Stimulated activated CD4-positive, alpha-beta T cell treated with anti-CD3 and anti-CD28 coated beads, Interleukin-1b, Interleukin-23, amount 100 ng/mL, for 1 hour (primary cell): ENCODE measurements at regions not wholly inside any gene's neighbourhood (a gene's known extent, or its start where the extent isn't known, plus 50 kb on each side); places are given as distances from the start of the nearest gene placed in this dataset.

Experiments
- DNase-seq, 2 donors: peaks; one replicate each; pipeline ENCODE4 v3.0.0-alpha.2; 2020; ENCODE audit warnings: low read depth in 2 of 2

DNA sequence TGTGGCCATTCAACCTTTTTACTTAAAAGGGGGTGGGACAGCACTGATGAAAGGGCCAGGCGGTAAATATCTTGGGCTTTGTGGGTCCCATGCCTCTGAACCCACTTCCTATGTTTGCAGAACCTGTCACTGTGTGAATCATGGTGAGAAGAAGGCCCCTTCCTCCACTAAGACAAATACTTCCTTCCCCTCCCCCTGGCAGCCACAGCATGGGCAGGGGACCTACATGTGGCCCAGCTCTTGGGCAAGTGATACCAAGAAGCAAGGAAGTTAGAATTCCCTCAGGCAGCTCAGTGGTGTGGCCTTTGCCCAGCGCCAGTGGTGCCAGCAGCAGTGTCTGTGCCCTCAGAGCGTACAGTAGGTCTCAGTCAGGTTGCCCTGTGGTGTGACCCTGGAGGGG lies 168.6 kb downstream of the TRIM33 start:
- DNase-seq, result no peak

DNA sequence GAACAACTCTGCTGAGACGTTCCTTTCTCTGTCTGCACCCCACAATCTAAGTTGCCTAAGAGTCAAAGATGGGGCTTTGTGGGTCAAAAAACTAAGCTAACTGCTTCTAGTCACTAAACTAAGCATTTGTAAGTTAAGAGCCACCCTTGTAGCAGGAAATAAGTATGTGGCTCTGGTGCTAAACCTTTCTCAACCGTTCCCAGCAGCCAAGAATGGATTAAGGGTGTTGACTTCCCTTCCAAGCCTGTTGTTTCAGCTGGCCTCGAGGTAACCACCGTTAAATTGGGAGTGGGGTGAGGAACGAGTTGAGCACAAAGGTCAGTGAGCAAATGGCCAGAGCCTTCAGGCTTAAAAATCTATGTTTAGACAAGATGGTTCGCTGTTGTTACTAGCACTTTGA lies 169.1 kb downstream of the TRIM33 start:
- DNase-seq, result no peak

DNA sequence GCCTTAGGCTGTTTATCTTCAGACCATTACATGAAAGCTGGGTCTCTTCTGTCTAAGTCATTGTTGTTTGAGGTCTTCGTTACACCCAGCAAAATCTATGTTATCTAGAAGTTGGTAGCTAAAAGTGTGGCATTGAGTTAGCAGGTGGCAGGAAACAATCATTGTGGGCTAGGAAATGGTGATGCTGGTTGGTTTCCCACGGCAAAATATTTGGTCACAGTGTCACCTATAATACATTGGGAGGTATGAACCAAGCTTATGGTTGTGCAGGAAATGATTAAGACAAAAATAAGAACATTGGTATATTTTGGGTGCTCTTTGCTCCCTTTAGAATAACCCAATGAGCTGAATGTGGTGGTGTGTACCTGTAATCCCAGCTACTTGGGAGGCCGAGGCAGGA lies 169.7 kb downstream of the TRIM33 start:
- no peak for DNase-seq

DNA sequence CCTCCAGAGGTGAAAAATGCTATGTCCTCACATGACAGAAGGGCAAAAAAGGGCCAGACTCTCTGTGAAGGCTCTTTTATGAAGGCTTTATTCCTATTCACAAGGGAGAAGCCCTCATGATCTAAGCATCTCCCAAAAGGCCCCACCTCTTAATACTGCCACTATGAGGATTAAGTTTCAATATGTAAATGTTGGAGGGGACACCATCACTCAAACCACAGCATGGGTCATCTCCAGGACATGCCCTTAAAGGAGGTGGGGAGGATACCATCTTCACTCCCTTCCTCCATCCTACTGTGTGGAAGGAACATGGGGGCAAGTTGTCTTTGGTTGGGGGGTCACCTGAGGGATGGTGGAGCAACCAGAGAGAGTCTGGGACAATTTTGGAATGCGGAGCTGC lies 170.1 kb downstream of the TRIM33 start:
- no peak for DNase-seq

DNA sequence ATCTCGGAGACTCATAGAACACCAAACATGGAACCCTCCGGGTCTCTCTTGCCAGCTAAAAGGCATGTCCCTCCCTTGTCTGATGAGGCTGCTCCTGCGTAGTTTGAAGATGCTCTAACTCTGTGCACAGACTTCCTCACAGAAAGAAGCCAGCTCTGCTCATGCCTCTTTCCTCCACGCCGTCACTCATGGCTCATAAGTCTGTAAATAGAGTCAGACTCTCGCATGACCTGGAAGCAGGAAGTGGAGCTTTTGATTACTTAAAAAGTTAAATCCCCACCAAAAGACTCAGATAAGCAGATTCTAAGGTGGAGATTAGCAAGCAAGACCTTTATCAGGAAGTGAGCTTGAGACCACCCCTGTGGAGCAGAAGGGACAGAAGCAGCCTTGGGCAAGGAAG lies 171.6 kb downstream of the TRIM33 start:
- DNase-seq, result no peak

DNA sequence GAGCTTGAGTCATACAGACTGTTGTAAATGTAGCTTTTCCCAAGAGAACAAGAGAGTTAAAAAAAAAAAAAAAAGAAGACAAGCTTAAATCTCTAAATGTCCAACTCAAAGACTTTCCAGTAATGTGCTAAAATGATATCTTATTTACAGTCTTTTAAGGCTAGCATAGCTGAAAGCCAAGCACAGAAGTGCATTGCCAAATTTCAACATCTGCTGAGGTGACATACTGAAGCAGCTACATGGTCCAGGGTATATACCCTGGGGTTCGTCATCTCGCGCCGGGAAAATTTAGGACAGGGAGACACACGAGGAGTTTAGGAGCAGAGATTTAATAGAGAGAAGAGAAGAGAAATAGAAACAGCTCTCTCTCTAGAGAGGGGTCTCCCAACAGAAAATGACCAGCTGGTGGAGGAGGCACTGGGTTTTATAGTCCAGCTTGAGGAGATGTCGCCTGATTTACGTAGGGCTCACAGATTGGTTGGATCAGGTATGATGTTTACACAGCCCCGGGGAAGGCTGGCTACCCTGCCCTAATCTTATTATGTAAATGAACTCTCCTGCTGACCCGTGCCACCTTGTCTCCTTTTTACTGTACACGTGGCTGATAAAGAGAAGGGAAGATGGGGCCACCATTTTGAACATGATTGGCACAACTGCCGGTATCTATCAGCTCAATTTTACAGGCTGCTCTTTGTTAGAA lies 172.7 kb downstream of the TRIM33 start:
- DNase-seq, result no peak

DNA sequence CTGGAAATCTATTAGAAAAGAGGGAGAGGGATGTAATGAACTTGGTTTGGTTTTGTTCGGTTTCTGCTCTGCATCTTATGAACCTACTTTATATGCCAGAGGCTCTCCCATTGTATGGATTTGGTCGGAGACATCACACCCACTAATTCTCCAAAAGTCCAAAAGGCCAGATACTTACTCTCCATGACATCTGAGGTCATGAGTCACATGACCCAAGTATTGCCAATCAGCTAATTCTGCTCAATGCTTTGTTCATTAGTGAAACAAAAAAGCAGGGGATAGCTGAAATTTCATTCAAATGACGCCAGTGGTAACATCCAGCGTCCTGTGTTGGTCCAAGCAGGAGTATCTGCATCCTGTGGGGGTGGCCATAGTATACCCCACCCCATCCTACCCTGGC lies 173.6 kb downstream of the TRIM33 start:
- no peak for DNase-seq

DNA sequence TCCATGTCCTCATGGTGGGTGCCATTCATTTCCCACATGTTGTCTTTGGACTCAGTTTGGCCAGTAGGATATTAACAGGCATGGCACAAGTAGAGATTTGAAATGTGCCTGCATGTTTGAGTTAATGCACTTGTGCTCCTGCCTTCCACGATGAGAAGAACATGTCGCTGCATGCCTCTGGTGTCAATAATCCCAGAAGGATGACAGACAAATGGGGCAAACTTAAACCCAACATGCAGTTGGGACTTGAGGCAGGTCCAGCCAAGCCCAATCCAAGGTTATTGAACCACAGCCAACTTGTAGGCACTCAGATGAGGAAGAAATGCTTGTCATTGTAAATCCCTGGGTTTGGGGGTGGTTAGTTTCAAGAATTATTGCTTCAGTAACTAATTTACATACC lies 174.6 kb downstream of the TRIM33 start:
- DNase-seq, result no peak

DNA sequence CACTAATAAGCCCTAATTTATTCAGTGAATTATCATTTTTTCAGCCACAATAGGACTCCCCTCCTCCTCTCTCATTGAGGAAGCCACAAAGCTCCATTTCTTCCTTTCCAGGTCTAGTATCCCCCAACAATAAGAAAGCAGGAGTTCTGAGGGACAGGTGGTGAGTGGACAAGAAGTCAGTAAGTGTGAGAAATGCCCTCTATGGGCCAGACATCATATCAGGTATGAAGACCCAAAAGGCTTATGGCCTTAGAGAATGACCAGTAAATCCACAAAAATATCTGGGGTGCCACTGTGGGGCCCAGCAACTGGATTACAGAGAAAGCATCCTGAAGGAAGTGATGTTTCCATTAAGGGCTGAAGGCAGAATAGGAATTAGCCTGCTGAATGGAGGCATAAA lies 175.7 kb downstream of the TRIM33 start:
- DNase-seq, result no peak

DNA sequence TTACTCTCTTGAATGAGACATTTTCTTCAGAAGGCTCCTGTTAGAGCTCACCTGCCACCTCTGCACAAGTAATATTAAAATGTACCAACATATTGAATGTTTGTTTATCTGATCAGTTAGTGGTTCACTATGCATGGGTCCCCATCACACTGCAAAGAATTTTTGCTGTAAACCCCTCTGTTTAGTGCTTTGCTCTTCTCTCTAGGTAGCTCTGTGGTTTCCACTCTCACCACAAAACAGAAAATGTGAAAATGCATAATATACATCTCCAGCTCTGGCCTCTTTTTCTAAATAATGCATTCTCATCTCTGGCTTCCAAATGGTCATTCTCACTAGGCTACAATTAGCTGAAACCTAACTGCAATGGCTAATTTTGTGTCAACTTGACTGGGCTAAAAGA lies 176.7 kb downstream of the TRIM33 start:
- no peak for DNase-seq

DNA sequence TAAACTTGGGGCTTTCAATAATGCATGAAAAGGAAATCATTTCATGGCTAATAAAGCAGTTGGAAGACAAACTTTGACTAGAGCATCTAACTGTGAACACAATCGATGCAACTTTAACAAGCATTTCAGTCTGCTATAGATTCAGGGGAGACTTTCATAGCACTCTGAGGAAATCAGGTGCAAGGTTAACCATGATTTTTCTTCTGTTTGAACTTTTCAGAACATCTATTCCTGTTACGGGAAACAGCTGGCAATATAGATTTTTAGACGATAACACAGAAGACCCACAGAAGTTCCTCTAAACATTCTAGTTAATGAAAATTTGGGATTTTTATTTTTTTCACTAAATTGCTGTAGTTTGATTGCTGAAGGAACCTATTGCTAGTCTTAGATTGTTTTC lies 177.3 kb downstream of the TRIM33 start:
- no peak for DNase-seq

DNA sequence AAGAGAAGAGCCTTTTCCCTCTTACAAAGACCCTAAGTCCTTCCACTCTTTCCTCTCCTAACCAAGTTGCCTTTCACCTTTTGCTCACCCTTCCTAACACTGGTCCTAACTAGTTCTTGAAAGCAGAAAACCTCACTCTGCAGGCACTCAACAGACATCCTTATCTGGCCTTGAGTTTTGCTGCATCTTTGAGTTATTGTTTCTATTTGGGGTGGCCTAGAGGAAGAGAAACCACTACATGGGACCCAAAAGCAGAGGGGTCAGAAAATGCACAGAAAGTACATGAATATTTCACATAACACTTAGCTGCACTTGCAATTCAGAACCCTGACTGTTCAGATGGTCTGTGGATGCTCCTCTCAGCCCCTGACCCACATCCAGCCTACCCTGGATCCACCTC lies 178.3 kb upstream of the SYT6 start:
- DNase-seq, result no peak

DNA sequence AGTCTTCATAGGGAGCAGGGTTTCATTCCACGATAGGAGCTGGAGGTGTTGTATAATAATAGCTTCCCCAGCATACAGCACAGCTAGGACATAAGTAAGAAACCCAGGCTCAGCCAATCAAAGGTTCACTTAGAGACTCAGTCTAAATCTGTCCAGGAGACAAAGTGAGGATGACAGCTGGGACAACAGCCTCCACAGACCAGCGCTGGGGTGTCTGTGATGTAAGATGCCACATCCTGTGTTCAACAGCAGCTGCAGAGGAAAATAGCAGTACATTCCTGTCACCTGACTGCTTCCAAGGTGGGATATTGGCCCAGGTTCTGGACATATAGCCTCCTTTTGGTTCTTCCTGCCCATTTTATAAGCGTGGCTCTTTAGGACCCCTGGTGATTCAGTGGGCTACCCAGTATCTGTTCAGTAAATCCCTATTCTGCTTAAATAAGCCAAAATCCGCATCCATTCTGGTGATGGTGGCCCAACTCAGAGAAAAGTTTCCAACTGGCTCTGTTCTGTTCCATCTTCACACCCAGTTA lies 176.8 kb upstream of the SYT6 start:
- no peak for DNase-seq

DNA sequence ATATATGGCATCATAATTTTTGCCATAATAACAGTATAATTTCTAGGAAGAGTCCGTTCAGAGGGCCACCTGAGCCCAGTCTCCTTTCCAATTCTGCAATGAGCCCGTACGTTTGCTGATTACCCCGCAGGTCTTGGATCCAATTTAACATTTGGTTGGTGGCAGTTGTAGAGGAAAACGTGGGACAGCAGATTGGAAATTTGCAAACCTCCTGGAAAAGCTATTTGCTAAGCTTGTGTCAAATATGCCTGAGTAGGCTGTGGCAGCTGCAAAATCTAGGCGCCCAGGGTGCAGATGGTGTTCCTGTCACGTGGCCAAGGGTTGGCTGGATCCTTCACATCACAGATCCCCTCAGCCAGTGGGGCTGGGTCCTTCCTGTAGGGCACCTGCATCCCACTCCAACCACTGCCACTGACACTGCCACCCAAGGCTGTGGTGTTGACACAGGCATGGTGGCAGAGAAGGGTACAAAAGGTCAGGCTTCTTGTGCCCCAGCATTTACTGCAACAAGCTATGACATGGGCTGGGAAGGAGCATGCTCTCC lies 174.8 kb upstream of the SYT6 start:
- no peak for DNase-seq

DNA sequence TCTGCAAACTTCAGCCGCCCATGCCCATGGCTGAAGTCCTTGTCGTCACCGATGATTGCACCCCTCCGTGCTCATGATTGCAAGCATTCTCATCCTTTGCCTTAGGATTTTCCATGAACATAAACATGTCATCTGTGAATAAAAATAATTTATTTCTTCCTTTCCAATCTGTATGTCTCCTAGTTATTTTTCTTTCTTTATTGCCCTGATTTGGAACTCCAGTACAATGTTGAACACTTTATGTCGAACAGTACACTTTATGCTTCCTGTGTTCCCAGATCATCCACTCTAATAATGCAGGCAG lies 170.9 kb upstream of the SYT6 start:
- DNase-seq, result no peak

DNA sequence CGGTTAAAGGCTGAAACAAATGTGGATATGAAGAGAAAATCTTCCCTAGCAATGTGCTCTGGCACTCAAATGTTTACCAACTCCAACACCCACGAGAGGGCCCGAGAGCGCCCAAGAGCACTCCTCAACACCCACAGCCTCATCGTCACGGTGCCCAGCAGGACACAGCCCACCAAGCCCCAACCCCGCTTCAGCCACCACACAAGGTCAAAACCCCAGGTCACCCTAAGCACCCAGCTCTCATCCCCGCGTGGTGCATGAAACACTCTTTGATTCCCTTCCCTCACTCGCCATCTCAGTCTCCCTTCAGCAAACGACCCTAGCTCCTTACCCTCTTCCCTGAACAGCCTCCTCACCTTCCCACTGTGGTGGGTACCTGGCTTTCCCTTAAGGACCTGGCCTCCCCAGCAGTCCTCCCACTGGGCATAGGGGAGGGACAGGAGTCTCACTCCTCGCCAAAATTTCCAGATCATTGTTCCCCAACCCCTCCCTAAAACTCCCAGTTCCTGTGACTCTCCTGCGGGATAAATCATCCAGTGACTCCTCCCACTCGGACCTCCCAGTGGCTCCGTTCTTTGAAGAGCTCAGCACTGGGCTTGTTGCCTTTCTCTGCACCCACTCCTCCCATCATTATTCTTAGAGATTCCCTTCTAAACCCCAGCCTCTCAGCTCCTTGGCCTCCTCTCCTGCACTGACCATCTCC lies 170.4 kb upstream of the SYT6 start:
- DNase-seq, result no peak

DNA sequence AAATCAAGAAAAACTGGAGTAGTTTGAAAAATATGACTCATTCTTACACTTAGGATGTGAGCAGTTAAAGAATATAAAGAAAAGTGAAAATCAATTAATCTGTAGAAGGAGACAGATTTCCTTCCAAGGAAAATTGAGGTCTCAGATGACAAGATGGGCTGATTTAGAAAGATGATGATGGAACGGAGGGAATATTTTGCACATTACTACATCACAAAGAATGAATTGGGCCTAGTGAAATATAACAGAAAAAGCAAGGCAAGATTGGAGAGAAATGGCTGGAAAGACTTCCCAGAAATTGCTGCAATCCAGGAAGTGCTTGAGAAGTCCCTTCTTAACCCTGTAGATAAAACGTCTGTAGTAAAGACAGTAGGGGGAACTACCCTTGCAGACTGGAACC lies 169.1 kb upstream of the SYT6 start:
- no peak for DNase-seq

DNA sequence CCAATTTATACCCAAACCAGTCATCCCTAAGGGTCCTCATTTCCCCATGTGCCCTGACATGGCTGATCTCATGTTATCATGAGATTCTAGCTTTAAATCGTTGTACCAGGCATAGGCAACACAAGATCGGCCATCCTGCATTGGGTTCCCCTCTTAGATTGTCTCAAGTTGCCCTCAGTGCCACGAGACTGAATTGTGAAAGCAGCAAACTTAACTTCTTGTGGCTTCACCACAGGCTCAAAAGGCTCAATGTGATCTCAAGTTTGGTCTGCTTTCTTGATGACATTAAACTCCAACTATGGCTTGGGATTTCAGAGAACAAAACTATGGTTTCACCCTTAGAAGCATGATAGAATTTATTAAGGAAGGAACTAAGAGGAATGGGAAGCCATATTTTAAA lies 168.5 kb upstream of the SYT6 start:
- DNase-seq, result no peak

DNA sequence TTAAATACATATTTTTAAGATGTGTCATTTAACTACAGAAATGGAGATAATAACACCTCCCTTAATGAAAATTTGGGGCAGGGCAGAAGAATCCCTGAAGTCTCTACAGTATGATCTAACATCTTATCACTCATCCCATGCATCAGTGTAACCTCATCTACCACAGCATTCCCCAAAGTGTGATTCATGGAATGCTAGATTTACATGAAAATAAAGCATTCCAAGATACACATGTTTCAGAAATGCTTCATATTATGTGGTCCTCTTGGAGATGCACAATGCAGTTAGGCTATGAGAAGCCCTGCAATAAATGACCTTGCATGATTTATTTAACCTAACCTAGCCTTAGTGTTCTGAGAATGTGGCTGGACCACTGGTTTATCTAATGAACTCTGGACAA lies 166.9 kb upstream of the SYT6 start:
- no peak for DNase-seq

DNA sequence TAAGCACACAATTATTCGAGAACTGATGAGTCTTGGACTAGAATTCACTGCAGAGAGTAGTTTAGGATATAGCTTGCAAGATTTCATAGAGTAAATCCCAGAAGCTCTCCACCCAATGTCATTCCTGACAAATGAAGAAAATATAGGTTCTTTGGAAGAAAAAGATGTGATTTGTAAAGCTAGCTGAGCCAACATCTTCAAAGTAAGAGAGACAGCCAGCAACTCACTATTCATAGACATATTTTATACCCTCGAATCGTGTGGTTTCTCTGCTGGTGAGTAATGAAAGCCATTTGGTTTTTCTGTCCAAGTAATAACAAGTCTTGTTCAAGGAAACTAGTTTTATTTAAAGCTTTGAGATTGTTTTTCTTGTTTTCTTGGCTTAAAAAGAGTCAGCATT lies 165.7 kb upstream of the SYT6 start:
- DNase-seq, result no peak

DNA sequence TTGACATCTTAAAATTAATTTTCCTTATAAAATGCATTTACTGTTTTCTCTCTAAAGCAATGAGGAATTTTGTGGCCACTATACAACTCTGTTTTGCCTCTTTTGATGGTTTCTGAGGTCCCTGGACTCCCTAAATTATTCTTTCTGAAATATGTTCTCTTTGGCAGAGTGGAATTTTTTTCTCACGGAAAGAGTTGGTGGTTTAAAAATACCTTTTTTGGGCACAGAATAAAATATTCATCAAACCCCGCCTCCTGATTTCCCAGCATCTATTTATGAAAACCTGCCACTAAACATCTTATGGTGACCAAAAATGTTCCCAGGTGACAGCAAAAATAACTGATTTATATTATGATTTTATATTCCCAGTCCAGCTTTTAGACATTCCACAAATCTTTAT lies 165.3 kb upstream of the SYT6 start:
- DNase-seq, result no peak

DNA sequence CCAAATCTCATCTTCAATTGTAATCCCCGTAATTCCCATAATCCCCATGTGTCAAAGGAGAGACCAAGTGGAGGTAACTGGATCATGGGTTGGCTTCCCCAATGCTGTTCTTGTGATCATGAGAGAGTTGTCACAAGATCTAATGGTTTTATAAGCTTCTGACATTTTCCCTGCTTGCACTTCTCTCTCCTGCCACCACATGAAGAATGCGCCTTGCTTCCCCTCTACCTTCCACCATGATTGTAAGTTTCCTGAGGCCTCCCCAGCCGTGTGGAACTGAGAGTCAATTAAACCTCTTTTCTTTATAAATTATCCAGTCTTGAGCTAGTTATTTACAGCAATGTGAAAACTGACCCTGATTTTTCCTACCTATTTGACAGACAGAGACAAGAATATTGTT lies 162.5 kb upstream of the SYT6 start:
- no peak for DNase-seq

DNA sequence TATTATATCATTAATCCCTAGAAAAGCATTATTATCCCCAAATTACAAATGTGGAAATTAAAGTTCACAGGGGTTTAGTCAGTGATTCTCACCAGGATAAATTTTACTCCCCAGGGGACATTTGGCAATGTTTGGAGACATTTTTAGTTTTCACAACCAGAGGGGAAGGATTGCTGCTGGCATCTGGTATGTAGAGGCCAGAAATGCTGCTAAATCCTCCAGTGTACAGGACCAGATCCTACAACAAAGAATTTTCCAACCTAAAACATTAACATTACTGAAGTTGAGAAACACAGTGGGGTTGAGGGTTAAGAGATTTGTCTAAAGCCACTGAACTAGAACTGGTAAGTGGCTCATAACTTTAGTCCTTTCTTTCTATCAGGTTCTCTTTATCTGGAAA lies 162.0 kb upstream of the SYT6 start:
- no peak for DNase-seq

DNA sequence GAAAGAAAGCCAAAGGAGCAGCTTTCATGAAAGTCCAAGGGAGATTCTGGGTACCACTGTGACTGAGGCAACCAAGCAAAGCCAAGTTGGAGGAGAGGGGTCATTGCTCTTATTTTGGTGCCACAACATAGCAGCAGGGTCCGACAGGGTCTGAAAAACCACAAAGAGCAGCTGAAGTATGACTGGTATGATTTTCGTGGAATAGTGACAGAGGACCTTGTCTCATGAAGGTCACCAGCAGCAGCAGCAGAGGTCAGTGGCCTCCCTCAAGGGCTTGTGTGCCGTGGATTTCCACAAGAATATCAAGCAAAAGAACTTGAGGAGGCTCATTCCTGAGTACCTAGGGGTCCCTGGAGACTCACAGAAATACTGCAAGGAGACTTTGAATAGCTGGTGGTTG lies 160.9 kb upstream of the SYT6 start:
- no peak for DNase-seq
